H9 (cell line): ENCODE measurements at regions not wholly inside any gene's neighbourhood (a gene's known extent, or its start where the extent isn't known, plus 50 kb on each side); places are given as distances from the start of the nearest gene placed in this dataset.

ENCODE experiments used
- DNase-seq: peaks from one replicate; pipeline ENCODE4 v3.0.0-alpha.2; 2017
- H2AFZ ChIP-seq: one replicate; pipeline ENCODE4 v1.6.1; 2013; ENCODE audit warnings: mild to moderate bottlenecking, low read length, control low read depth, moderate library complexity
- H2AK5ac ChIP-seq: 2 replicates; pipeline ENCODE4 v1.6.1; 2013; ENCODE audit warnings: low read length, control low read depth, mixed read lengths; ENCODE audit not compliant: insufficient read length
- H2BK120ac ChIP-seq: one replicate; pipeline ENCODE4 v1.6.1; 2013; ENCODE audit warnings: low read depth, mild to moderate bottlenecking, low read length, control low read depth, inconsistent platforms; ENCODE audit not compliant: poor library complexity, severe bottlenecking
- H2BK12ac ChIP-seq: 2 replicates; pipeline ENCODE4 v1.6.1; 2013; ENCODE audit warnings: low read length, control low read depth, mixed read lengths, low read depth; ENCODE audit not compliant: insufficient read length
- H2BK15ac ChIP-seq: 2 replicates; pipeline ENCODE4 v1.6.1; 2013; ENCODE audit warnings: low read depth, low read length, control low read depth
- H2BK20ac ChIP-seq: one replicate; pipeline ENCODE4 v1.6.1; 2013; ENCODE audit warnings: low read depth, mild to moderate bottlenecking, low read length, control low read depth, inconsistent platforms; ENCODE audit not compliant: poor library complexity, severe bottlenecking
- H2BK5ac ChIP-seq: 2 replicates; pipeline ENCODE4 v1.6.1; 2013; ENCODE audit warnings: low read length, control low read depth, mixed read lengths; ENCODE audit not compliant: insufficient read length
- H3K14ac ChIP-seq: 2 replicates; pipeline ENCODE4 v1.6.1; 2013; ENCODE audit warnings: low read length, control low read depth; ENCODE audit not compliant: insufficient read depth
- H3K18ac ChIP-seq: 2 replicates; pipeline ENCODE4 v1.6.1; 2013; ENCODE audit warnings: low read depth, mild to moderate bottlenecking, mixed read lengths, low read length, control low read depth; ENCODE audit not compliant: insufficient read length
- H3K23ac ChIP-seq: 2 replicates; pipeline ENCODE4 v1.6.1; 2013; ENCODE audit warnings: low read length, control low read depth, mixed read lengths, low read depth; ENCODE audit not compliant: insufficient read length
- H3K23me2 ChIP-seq: 2 replicates; pipeline ENCODE4 v1.6.1; 2013; ENCODE audit warnings: low read depth, mild to moderate bottlenecking, mixed read lengths, low read length, control low read depth; ENCODE audit not compliant: insufficient read length, poor library complexity, severe bottlenecking
- H3K27ac ChIP-seq: 2 replicates; pipeline ENCODE4 v1.5.1; 2013; ENCODE audit warnings: low read length, control low read depth, mixed read lengths, low read depth; ENCODE audit not compliant: insufficient read length
- H3K27me3 ChIP-seq: 2 replicates; pipeline ENCODE4 v1.6.1; 2013; ENCODE audit warnings: low read length, control low read depth, inconsistent platforms; ENCODE audit not compliant: insufficient read depth
- H3K4ac ChIP-seq: 2 replicates; pipeline ENCODE4 v1.6.1; 2013; ENCODE audit warnings: low read depth, mild to moderate bottlenecking, control low read depth, inconsistent platforms, low read length, moderate library complexity
- H3K4me1 ChIP-seq: 2 replicates; pipeline ENCODE4 v1.6.1; 2013; ENCODE audit warnings: low read length, control low read depth, inconsistent platforms; ENCODE audit not compliant: insufficient read depth
- H3K4me2 ChIP-seq: 2 replicates; pipeline ENCODE4 v1.6.1; 2013; ENCODE audit warnings: low read length, control low read depth, mixed read lengths; ENCODE audit not compliant: insufficient read length, insufficient read depth
- H3K56ac ChIP-seq: 2 replicates; pipeline ENCODE4 v1.6.1; 2013; ENCODE audit warnings: low read depth, mild to moderate bottlenecking, mixed read lengths, low read length, control low read depth; ENCODE audit not compliant: insufficient read length
- H3K79me1 ChIP-seq: 2 replicates; pipeline ENCODE4 v1.6.1; 2013; ENCODE audit warnings: low read depth, mild to moderate bottlenecking, moderate library complexity, low read length, control low read depth, inconsistent platforms; ENCODE audit not compliant: insufficient read depth, poor library complexity, severe bottlenecking
- H3K79me2 ChIP-seq: 2 replicates; pipeline ENCODE4 v1.6.1; 2013; ENCODE audit warnings: low read length, control low read depth, inconsistent platforms; ENCODE audit not compliant: insufficient read depth
- H3K9ac ChIP-seq: 2 replicates; pipeline ENCODE4 v1.6.1; 2013; ENCODE audit warnings: low read length, control low read depth, mixed read lengths; ENCODE audit not compliant: insufficient read length; ENCODE audit errors: extremely low read depth
- H3K9me3 ChIP-seq: one replicate; pipeline ENCODE4 v1.6.1; 2013; ENCODE audit warnings: low read depth, low read length, inconsistent platforms; ENCODE audit not compliant: control insufficient read depth
- H3T11ph ChIP-seq: one replicate; pipeline ENCODE4 v1.6.1; 2013; ENCODE audit warnings: mild to moderate bottlenecking, low read length, control low read depth, inconsistent platforms
- H4K20me1 ChIP-seq: one replicate; pipeline ENCODE4 v1.6.1; 2013; ENCODE audit not compliant: control insufficient read depth, insufficient read length, insufficient read depth
- H4K5ac ChIP-seq: 2 replicates; pipeline ENCODE4 v1.6.1; 2013; ENCODE audit warnings: low read depth, mild to moderate bottlenecking, mixed read lengths, low read length, control low read depth; ENCODE audit not compliant: insufficient read length
- H4K8ac ChIP-seq: replicated peaks from 2 replicates; pipeline ENCODE4 v1.6.1; 2013; ENCODE audit warnings: low read length, control low read depth, mixed read lengths, low read depth; ENCODE audit not compliant: insufficient read length
- H4K91ac ChIP-seq: 2 replicates; pipeline ENCODE4 v1.6.1; 2013; ENCODE audit warnings: low read depth, mild to moderate bottlenecking, moderate library complexity, mixed read lengths, low read length, control low read depth; ENCODE audit not compliant: insufficient read length
- H3K27ac Mint-ChIP-seq, 3 experiments: 2 replicates in 2 of 3; 3 replicates in 1 of 3; pipeline ENCODE4 v1.8.0; 2020 to 2021; ENCODE audit warnings: mixed read lengths in 3 of 3, mild to moderate bottlenecking in 1 of 3, moderate library complexity in 1 of 3
- H3K27me3 Mint-ChIP-seq: 2 replicates; pipeline ENCODE4 v1.8.0; 2021; ENCODE audit warnings: low read depth, mild to moderate bottlenecking, moderate library complexity, mixed read lengths
- H3K36me3 Mint-ChIP-seq, 3 experiments: 2 replicates in 2 of 3; 3 replicates in 1 of 3; pipeline ENCODE4 v1.8.0; 2020 to 2021; ENCODE audit warnings: low read depth in 3 of 3, mixed read lengths in 3 of 3; ENCODE audit not compliant: insufficient read depth in 1 of 3
- H3K4me1 Mint-ChIP-seq, 2 experiments: 2 replicates each; pipeline ENCODE4 v1.8.0; 2020; ENCODE audit warnings: mixed read lengths in 2 of 2
- H3K4me3 Mint-ChIP-seq, 2 experiments: 2 replicates in 1 of 2; 3 replicates in 1 of 2; pipeline ENCODE4 v1.8.0; 2020 to 2021; ENCODE audit warnings: mild to moderate bottlenecking in 2 of 2, mixed read lengths in 2 of 2, moderate library complexity in 1 of 2
- H3K9me3 Mint-ChIP-seq, 2 experiments: 2 replicates in 1 of 2; 3 replicates in 1 of 2; pipeline ENCODE4 v1.8.0; 2020; ENCODE audit warnings: mild to moderate bottlenecking in 2 of 2, mixed read lengths in 2 of 2, moderate library complexity in 1 of 2
- CTCF ChIP-seq: fragments of 200-600 bp; sonication (generic); conservative IDR thresholded peaks from 3 replicates; pipeline ENCODE4 v1.8.0; 2021; ENCODE audit warnings: antibody characterized with exemption, mild to moderate bottlenecking
- WGBS: extraction: QIAGEN DNeasy Blood & Tissue Kit; methylation state at CpG from one replicate; pipeline ENCODE4 v1.1.7; 2013; ENCODE audit warnings: missing lambda C conversion rate, low lambda C conversion rate, mixed read lengths; ENCODE audit not compliant: insufficient read length; ENCODE audit errors: extremely low coverage; 5-methylcytosine and 5-hydroxymethylcytosine counted together

GRCh38 chr14:97287956-97288355 is 490.8 kb downstream of the VRK1 start:
- Histone ChIP-seq H3K79me1 (no peaks in the 10 kb centered on the region), H3K4me1 (no peaks in the 10 kb centered on the region), H3K56ac (no peak overlapping the region), H3K9ac (no peak overlapping the region), H2BK5ac (no peak overlapping the region), H4K8ac (no peak overlapping the region), H3K27me3 (no peaks in the 10 kb centered on the region; the same call in 1 of the 2 replicates), H2BK12ac (no peak overlapping the region), H3K23me2 (no peaks in the 10 kb centered on the region), H3K18ac (no peak overlapping the region), H2BK20ac (no peak overlapping the region), H3K27ac (no peak overlapping the region), H4K91ac (no peak overlapping the region), H3K79me2 (no peaks in the 10 kb centered on the region), H3K9me3 (no peaks in the 10 kb centered on the region), H4K20me1 (no peaks in the 10 kb centered on the region), H2BK120ac (no peak overlapping the region), H3K23ac (no peak overlapping the region), H3K14ac (no peak overlapping the region), H3K4ac (no peak overlapping the region), H2AK5ac (no peak overlapping the region), H4K5ac (no peak overlapping the region), H2BK15ac (no peak overlapping the region), H3K4me2 (no peak overlapping the region), H2AFZ (no peak overlapping the region), H3T11ph (no peak overlapping the region)
- H3K36me3 Mint-ChIP-seq, result no peaks in the 10 kb centered on the region
- peaks cover 2 to 16% of the 10 kb centered on the region in 2 experiments; a peak in 3 of 4 replicates for H3K4me1 Mint-ChIP-seq
- no peaks in the 10 kb centered on the region; a peak in 1 of 5 replicates for H3K9me3 Mint-ChIP-seq
- no peak for DNase-seq
- TF ChIP-seq CTCF, result no peak
- no peak overlapping the region for H3K27ac Mint-ChIP-seq
- H3K27me3 Mint-ChIP-seq, result peaks cover 14% of the 10 kb centered on the region
- no peak overlapping the region for H3K4me3 Mint-ChIP-seq
- no CpG with 5 or more reads among the region's 1 CpG for WGBS
